GM12878 (cell line): ENCODE measurements at regions not wholly inside any gene's neighbourhood (a gene's known extent, or its start where the extent isn't known, plus 50 kb on each side); places are given as distances from the start of the nearest gene placed in this dataset.

Source experiments
- ATAC-seq: fragments of 200-7000 bp; cut with Tn5 transposase; 3 replicates; pipeline ENCODE4 v1.9.1; 2020; ENCODE audit warnings: mild to moderate bottlenecking, moderate library complexity
- BruUV-seq: library from RNA; stranded (reverse); fragments of 400-500 nt; replicated peaks from 2 replicates; lab custom pipeline; 2021; lab: Mats Ljungman, UMichigan
- CTCF ChIA-PET: fragments of 300-600 bp; sonication (Branson Sonifier 250); formaldehyde crosslinking; extraction: SDS; loops from one replicate; lab custom pipeline; 2021; ENCODE audit warnings: inconsistent platforms; lab: Yijun Ruan, JAX
- POLR2A ChIA-PET: fragments of 350-600 bp; formaldehyde crosslinking; extraction: SDS; loops from one replicate; lab custom pipeline; 2021; ENCODE audit warnings: inconsistent platforms; lab: Charles Lee
- RAD21 ChIA-PET: fragments of 300-600 bp; sonication (Branson Sonifier 250); formaldehyde crosslinking; loops from one replicate; lab custom pipeline; 2023; ENCODE audit warnings: antibody characterized with exemption; ENCODE audit not compliant: unreplicated experiment; lab: Charles Lee
- SMC1A ChIA-PET: fragments of 300-600 bp; sonication (Branson Sonifier 250); formaldehyde crosslinking; loops from one replicate; lab custom pipeline; 2023; ENCODE audit not compliant: unreplicated experiment, uncharacterized antibody; lab: Charles Lee
- DNase-seq: peaks from one replicate; pipeline ENCODE4 v3.0.0-alpha.2; 2011; ENCODE audit warnings: low read depth, low spot score
- FAIRE-seq: peaks from 3 replicates; lab custom pipeline; 2011; peaks lifted over from hg19 to GRCh38; lab: Jason Lieb, UNC
- H2AFZ ChIP-seq: 2 replicates; pipeline ENCODE4 v1.6.0; 2011; ENCODE audit warnings: low read depth, low read length, control low read depth; ENCODE audit not compliant: control insufficient read depth
- H3K27ac ChIP-seq: 2 replicates; pipeline ENCODE4 v1.5.1; 2011; ENCODE audit warnings: control low read depth; ENCODE audit not compliant: control insufficient read depth, insufficient read depth
- H3K27me3 ChIP-seq, 2 experiments: replicated peaks in 1 of 2; 2 replicates each; pipeline versions ENCODE4 v1.6.0 to v1.6.1; 2011; ENCODE audit warnings: low read length in 1 of 2; ENCODE audit not compliant: control insufficient read depth in 2 of 2, insufficient read depth in 2 of 2
- H3K36me3 ChIP-seq, 2 experiments: 2 replicates each; pipeline ENCODE4 v1.5.1; 2011; ENCODE audit warnings: low read length in 1 of 2; ENCODE audit not compliant: control insufficient read depth in 2 of 2, insufficient read depth in 2 of 2
- H3K4me1 ChIP-seq: 2 replicates; pipeline ENCODE4 v1.6.1; 2011; ENCODE audit warnings: mild to moderate bottlenecking, low read length, moderate library complexity, mixed read lengths; ENCODE audit not compliant: control insufficient read depth, insufficient read depth
- H3K4me2 ChIP-seq: 2 replicates; pipeline ENCODE4 v1.6.0; 2011; ENCODE audit warnings: control low read depth; ENCODE audit not compliant: control insufficient read depth, insufficient read depth
- H3K4me3 ChIP-seq: fragments of 200-600 bp; sonication (generic); 2 replicates; pipeline ENCODE4 v1.5.1; 2016
- H3K79me2 ChIP-seq: 2 replicates; pipeline ENCODE4 v1.6.0; 2011; ENCODE audit warnings: low read length; ENCODE audit not compliant: control insufficient read depth, insufficient read depth
- H3K9ac ChIP-seq: 2 replicates; pipeline ENCODE4 v1.8.0; 2011; ENCODE audit warnings: low read length, control low read depth, mixed read lengths; ENCODE audit not compliant: control insufficient read depth, insufficient read depth
- H3K9me3 ChIP-seq: replicated peaks from 3 replicates; pipeline ENCODE4 v1.5.1; 2011; ENCODE audit warnings: mild to moderate bottlenecking, low read length; ENCODE audit not compliant: control insufficient read depth, insufficient read depth
- H4K20me1 ChIP-seq: 2 replicates; pipeline ENCODE4 v1.6.0; 2011; ENCODE audit not compliant: control insufficient read depth, insufficient read depth
- EZH2 ChIP-seq: IDR thresholded peaks from 2 replicates; pipeline ENCODE4 v1.6.1; 2012; ENCODE audit warnings: low read depth, mild to moderate bottlenecking, control low read depth, inconsistent platforms, low read length, borderline replicate concordance; ENCODE audit not compliant: control insufficient read depth
- FOXM1 ChIP-seq: IDR thresholded peaks from 2 replicates; pipeline ENCODE4 v1.6.1; 2012; ENCODE audit warnings: low read depth, mild to moderate bottlenecking, inconsistent platforms, low read length, moderate library complexity
- IRF4 ChIP-seq: IDR thresholded peaks from 2 replicates; pipeline ENCODE4 v1.6.1; 2011; ENCODE audit warnings: low read depth, low read length
- MTA2 ChIP-seq: fragments of 450-650 bp; IDR thresholded peaks from 2 replicates; pipeline ENCODE4 v1.6.1; 2016; ENCODE audit warnings: low read depth, mild to moderate bottlenecking, moderate library complexity
- PAX5 ChIP-seq: IDR thresholded peaks from 2 replicates; pipeline ENCODE4 v1.6.1; 2011; ENCODE audit warnings: low read depth, low read length, borderline replicate concordance
- PML ChIP-seq: IDR thresholded peaks from 2 replicates; pipeline ENCODE4 v1.6.1; 2012; ENCODE audit warnings: low read length, inconsistent platforms
- POLR2A ChIP-seq: IDR thresholded peaks from 2 replicates; pipeline ENCODE4 v1.6.1; 2011; ENCODE audit warnings: low read depth, mild to moderate bottlenecking, low read length
- SP1 ChIP-seq: IDR thresholded peaks from one replicate; pipeline ENCODE4 v1.6.1; 2011; ENCODE audit warnings: low read depth, low read length
- ZNF274 ChIP-seq: IDR thresholded peaks from one replicate; pipeline ENCODE4 v1.8.0; 2011; ENCODE audit not compliant: insufficient read length, insufficient read depth
- WGBS: methylation state at CpG from one replicate; pipeline ENCODE4 v1.1.6; 2016; ENCODE audit warnings: low lambda C conversion rate; ENCODE audit not compliant: insufficient replicate concordance, insufficient coverage; ENCODE audit errors: missing lambda C conversion rate; 5-methylcytosine and 5-hydroxymethylcytosine counted together
- in situ Hi-C: fragments of 300-500 bp; cut with MboI; formaldehyde crosslinking; loops from 9 replicates; pipeline ENCODE4 v1.14.3; 2018; ENCODE audit warnings: mixed read lengths
- intact Hi-C: fragments of 100-400 bp; cut with micrococcal nuclease; formaldehyde crosslinking; loops from one replicate; pipeline ENCODE4 v1.14.2; 2022; ENCODE audit not compliant: unreplicated experiment
- TF ChIP-seq, protein P1 (sequence below): fragments of 450-650 bp; IDR thresholded peaks from 2 replicates; pipeline ENCODE4 v1.6.1; 2017; ENCODE audit warnings: low read depth, mild to moderate bottlenecking, moderate library complexity
- TF ChIP-seq, protein P2 (sequence below): fragments of 150-350 bp; IDR thresholded peaks from 2 replicates; pipeline ENCODE4 v1.6.1; 2016; ENCODE audit warnings: low read depth, low read length

DNA sequence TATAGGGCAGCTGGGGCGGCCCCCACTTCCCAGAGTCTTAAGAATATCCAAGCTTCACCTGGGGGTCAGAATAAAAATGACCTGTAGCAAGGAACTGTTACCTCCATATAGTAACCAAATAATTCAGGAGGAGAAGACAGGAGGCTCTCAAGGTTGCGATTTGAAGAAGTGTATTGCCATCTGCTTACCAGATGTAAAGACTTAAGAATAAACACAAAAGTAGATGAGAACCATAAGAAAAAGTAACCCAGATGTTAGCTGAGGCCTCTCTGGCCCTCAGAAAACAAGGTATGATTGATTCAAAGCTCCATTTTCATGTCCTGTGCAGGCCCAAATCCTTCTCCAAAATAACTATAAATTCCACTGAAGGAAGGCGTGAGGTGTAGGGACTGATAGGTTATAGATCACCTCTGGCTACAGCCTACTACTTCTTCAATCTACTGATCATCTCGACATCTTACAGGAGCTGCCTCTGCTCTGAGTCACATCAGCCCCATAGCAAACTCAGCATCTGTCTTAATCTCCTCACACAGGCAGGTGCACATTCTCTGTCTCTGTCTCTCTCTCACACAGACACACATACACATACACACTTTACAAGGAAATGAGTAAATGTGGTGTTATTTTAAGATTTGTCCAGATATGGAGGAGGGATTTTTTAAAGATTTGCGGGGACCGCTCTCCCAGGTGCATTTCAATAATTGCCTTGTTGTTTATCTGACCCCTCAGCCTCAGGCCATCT lies 193.9 kb upstream of the EDNRA start:
- no peak overlapping the region for H3K9ac ChIP-seq
- FAIRE-seq, result no peak
- no peak overlapping the region for H3K4me2 ChIP-seq
- no peak overlapping the region for H3K27ac ChIP-seq
- intact Hi-C loops, result no loop called here
- no peaks in the 10 kb centered on the region for H3K4me1 ChIP-seq
- no peaks in the 10 kb centered on the region for H3K9me3 ChIP-seq
- ChIA-PET POLR2A (no interaction called here), SMC1A (interaction anchor here (0.6 kb wide), 2 partner anchors 397 to 1116 kb away, joined by 3 to 4 read pairs; partner anchors contain the start of gene PRMT9), CTCF (interaction anchor here (1.6 kb wide), 1 partner anchor 302 kb away, joined by 3 read pairs; no protein-coding TSS in a partner anchor), RAD21 (no interaction called here)
- no peaks in the 10 kb centered on the region for H3K36me3 ChIP-seq
- ATAC-seq, result no peak
- no TSS peak for BruUV-seq
- TF ChIP-seq POLR2A (no peak), IRF4 (no peak), EZH2 (no peak), ZNF274 (no peak), PML (no peak), PAX5 (no peak), FOXM1 (no peak), SP1 (no peak), MTA2 (no peak)
- TF ChIP-seq, protein P1, sequence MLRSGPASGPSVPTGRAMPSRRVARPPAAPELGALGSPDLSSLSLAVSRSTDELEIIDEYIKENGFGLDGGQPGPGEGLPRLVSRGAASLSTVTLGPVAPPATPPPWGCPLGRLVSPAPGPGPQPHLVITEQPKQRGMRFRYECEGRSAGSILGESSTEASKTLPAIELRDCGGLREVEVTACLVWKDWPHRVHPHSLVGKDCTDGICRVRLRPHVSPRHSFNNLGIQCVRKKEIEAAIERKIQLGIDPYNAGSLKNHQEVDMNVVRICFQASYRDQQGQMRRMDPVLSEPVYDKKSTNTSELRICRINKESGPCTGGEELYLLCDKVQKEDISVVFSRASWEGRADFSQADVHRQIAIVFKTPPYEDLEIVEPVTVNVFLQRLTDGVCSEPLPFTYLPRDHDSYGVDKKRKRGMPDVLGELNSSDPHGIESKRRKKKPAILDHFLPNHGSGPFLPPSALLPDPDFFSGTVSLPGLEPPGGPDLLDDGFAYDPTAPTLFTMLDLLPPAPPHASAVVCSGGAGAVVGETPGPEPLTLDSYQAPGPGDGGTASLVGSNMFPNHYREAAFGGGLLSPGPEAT, result no peak
- TF ChIP-seq, protein P2, sequence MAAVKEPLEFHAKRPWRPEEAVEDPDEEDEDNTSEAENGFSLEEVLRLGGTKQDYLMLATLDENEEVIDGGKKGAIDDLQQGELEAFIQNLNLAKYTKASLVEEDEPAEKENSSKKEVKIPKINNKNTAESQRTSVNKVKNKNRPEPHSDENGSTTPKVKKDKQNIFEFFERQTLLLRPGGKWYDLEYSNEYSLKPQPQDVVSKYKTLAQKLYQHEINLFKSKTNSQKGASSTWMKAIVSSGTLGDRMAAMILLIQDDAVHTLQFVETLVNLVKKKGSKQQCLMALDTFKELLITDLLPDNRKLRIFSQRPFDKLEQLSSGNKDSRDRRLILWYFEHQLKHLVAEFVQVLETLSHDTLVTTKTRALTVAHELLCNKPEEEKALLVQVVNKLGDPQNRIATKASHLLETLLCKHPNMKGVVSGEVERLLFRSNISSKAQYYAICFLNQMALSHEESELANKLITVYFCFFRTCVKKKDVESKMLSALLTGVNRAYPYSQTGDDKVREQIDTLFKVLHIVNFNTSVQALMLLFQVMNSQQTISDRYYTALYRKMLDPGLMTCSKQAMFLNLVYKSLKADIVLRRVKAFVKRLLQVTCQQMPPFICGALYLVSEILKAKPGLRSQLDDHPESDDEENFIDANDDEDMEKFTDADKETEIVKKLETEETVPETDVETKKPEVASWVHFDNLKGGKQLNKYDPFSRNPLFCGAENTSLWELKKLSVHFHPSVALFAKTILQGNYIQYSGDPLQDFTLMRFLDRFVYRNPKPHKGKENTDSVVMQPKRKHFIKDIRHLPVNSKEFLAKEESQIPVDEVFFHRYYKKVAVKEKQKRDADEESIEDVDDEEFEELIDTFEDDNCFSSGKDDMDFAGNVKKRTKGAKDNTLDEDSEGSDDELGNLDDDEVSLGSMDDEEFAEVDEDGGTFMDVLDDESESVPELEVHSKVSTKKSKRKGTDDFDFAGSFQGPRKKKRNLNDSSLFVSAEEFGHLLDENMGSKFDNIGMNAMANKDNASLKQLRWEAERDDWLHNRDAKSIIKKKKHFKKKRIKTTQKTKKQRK, result no peak
- no peaks in the 10 kb centered on the region for H4K20me1 ChIP-seq
- H3K79me2 ChIP-seq, result no peaks in the 10 kb centered on the region
- WGBS, result 23% methylated on average over 6 of the region's 6 CpGs
- no peak for DNase-seq
- no peaks in the 10 kb centered on the region for H3K27me3 ChIP-seq
- H2AFZ ChIP-seq, result no peak overlapping the region
- in situ Hi-C loops, result no loop called here
- no peak overlapping the region for H3K4me3 ChIP-seq
